Skeletal muscle tissue (tissue), 3 donors: ENCODE measurements at regions not wholly inside any gene's neighbourhood (a gene's known extent, or its start where the extent isn't known, plus 50 kb on each side); places are given as distances from the start of the nearest gene placed in this dataset.

Experiments
- H3K27ac ChIP-seq: one replicate; pipeline ENCODE4 v1.7.0; 2013; ENCODE audit warnings: mild to moderate bottlenecking, low read depth, low read length, inconsistent platforms
- H3K27me3 ChIP-seq, 3 donors: one replicate each; pipeline ENCODE4 v1.7.0; 2013; ENCODE audit warnings: low read length in 3 of 3; ENCODE audit not compliant: control insufficient read depth in 3 of 3, insufficient read depth in 3 of 3
- H3K36me3 ChIP-seq, 3 donors: one replicate each; pipeline ENCODE4 v1.7.0; 2013; ENCODE audit warnings: low read length in 3 of 3; ENCODE audit not compliant: control insufficient read depth in 3 of 3, insufficient read depth in 3 of 3
- H3K4me1 ChIP-seq, 3 donors: one replicate each; pipeline ENCODE4 v1.7.0; 2013; ENCODE audit warnings: low read length in 3 of 3, mild to moderate bottlenecking in 3 of 3; ENCODE audit not compliant: control insufficient read depth in 3 of 3, insufficient read depth in 3 of 3
- H3K4me3 ChIP-seq, 3 donors: one replicate each; pipeline ENCODE4 v1.7.0; 2013; ENCODE audit warnings: low read length in 3 of 3
- H3K9ac ChIP-seq, 3 donors: one replicate each; pipeline ENCODE4 v1.7.0; 2013; ENCODE audit warnings: low read length in 3 of 3, mild to moderate bottlenecking in 3 of 3, moderate library complexity in 2 of 3, low read depth in 1 of 3
- H3K9me3 ChIP-seq, 3 donors: one replicate each; pipeline ENCODE4 v1.7.0; 2013; ENCODE audit warnings: low read length in 3 of 3; ENCODE audit not compliant: control insufficient read depth in 3 of 3
- donor health status: Osteomylitis.

- no peak overlapping the region for H3K9ac ChIP-seq
- no peaks in the 10 kb centered on the region for H3K27me3 ChIP-seq
- peaks cover 0 to 4% (median 3%) of the 10 kb centered on the region in 3 donors for H3K9me3 ChIP-seq
- no peaks in the 10 kb centered on the region for H3K4me1 ChIP-seq
- no peak overlapping the region for H3K27ac ChIP-seq
- H3K4me3 ChIP-seq, result no peak overlapping the region
- H3K36me3 ChIP-seq, result no peaks in the 10 kb centered on the region
These were observed 247.7 kb upstream of the CTNNB1 start for GRCh38 chr3:40951636-40952035.

GRCh38 chr3:40961104-40961857, 238.0 kb upstream of the CTNNB1 start:
- H3K36me3 ChIP-seq, result no peaks in the 10 kb centered on the region
- H3K4me3 ChIP-seq, result no peak overlapping the region
- H3K9ac ChIP-seq, result no peak overlapping the region
- H3K9me3 ChIP-seq, result no peaks in the 10 kb centered on the region
- H3K27me3 ChIP-seq, result no peaks in the 10 kb centered on the region
- no peak overlapping the region for H3K27ac ChIP-seq
- no peaks in the 10 kb centered on the region for H3K4me1 ChIP-seq

- no peak overlapping the region for H3K9ac ChIP-seq
- no peaks in the 10 kb centered on the region for H3K9me3 ChIP-seq
- no peaks in the 10 kb centered on the region for H3K36me3 ChIP-seq
- no peaks in the 10 kb centered on the region for H3K4me1 ChIP-seq
- H3K27me3 ChIP-seq, result no peaks in the 10 kb centered on the region
- no peak overlapping the region for H3K27ac ChIP-seq
- no peak overlapping the region for H3K4me3 ChIP-seq
These were observed 236.6 kb upstream of the CTNNB1 start for GRCh38 chr3:40962721-40963120.

GRCh38 chr3:40968666-40969065, 230.6 kb upstream of the CTNNB1 start:
- H3K36me3 ChIP-seq, result no peaks in the 10 kb centered on the region
- H3K27ac ChIP-seq, result no peak overlapping the region
- no peaks in the 10 kb centered on the region for H3K27me3 ChIP-seq
- H3K4me3 ChIP-seq, result no peak overlapping the region
- H3K9ac ChIP-seq, result no peak overlapping the region
- peaks cover 17 to 23% (median 20%) of the 10 kb centered on the region in 3 donors for H3K4me1 ChIP-seq
- H3K9me3 ChIP-seq, result no peaks in the 10 kb centered on the region

- no peak overlapping the region for H3K9ac ChIP-seq
- no peak overlapping the region for H3K27ac ChIP-seq
- no peaks in the 10 kb centered on the region for H3K9me3 ChIP-seq
- no peaks in the 10 kb centered on the region for H3K36me3 ChIP-seq
- no peak overlapping the region for H3K4me3 ChIP-seq
- peaks cover 20 to 28% (median 20%) of the 10 kb centered on the region in 3 donors for H3K4me1 ChIP-seq
- no peaks in the 10 kb centered on the region for H3K27me3 ChIP-seq
These were observed 230.0 kb upstream of the CTNNB1 start for GRCh38 chr3:40969341-40969740.

GRCh38 chr3:40969756-40970466, 229.4 kb upstream of the CTNNB1 start:
- Histone ChIP-seq H3K36me3 (no peaks in the 10 kb centered on the region), H3K4me3 (no peak overlapping the region), H3K27me3 (no peaks in the 10 kb centered on the region), H3K27ac (no peak overlapping the region), H3K9me3 (no peaks in the 10 kb centered on the region), H3K4me1 (peaks cover 20 to 28% (median 20%) of the 10 kb centered on the region in 3 donors), H3K9ac (no peak overlapping the region)

- Histone ChIP-seq H3K27ac (peak overlapping the region; percentile 68), H3K27me3 (no peaks in the 10 kb centered on the region), H3K4me1 (peaks cover 25 to 29% (median 28%) of the 10 kb centered on the region in 3 donors), H3K36me3 (no peaks in the 10 kb centered on the region), H3K4me3 (peak overlapping the region in 1 of 3 donors; percentile 23), H3K9me3 (no peaks in the 10 kb centered on the region), H3K9ac (no peak overlapping the region)
These were observed 227.8 kb upstream of the CTNNB1 start for GRCh38 chr3:40971191-40972168.

- Histone ChIP-seq H3K36me3 (no peaks in the 10 kb centered on the region), H3K27ac (peak overlapping the region; percentile 68), H3K9me3 (no peaks in the 10 kb centered on the region), H3K9ac (no peak overlapping the region), H3K27me3 (no peaks in the 10 kb centered on the region), H3K4me3 (no peak overlapping the region), H3K4me1 (peaks cover 25 to 31% (median 28%) of the 10 kb centered on the region in 3 donors)
These were observed 227.0 kb upstream of the CTNNB1 start for GRCh38 chr3:40972350-40972749.

GRCh38 chr3:40973141-40973540, 226.2 kb upstream of the CTNNB1 start:
- Histone ChIP-seq H3K4me3 (no peak overlapping the region), H3K36me3 (no peaks in the 10 kb centered on the region), H3K4me1 (peaks cover 25 to 31% (median 28%) of the 10 kb centered on the region in 3 donors), H3K9ac (no peak overlapping the region), H3K27ac (no peak overlapping the region), H3K9me3 (no peaks in the 10 kb centered on the region), H3K27me3 (no peaks in the 10 kb centered on the region)
